Keratinocyte (primary cell): ENCODE measurements at regions not wholly inside any gene's neighbourhood (a gene's known extent, or its start where the extent isn't known, plus 50 kb on each side); places are given as distances from the start of the nearest gene placed in this dataset.

Experiments used
- EZH2 ChIP-seq: IDR thresholded peaks from one replicate; pipeline ENCODE4 v1.6.1; 2012; ENCODE audit warnings: inconsistent platforms, mild to moderate bottlenecking, low read length, moderate library complexity
- TF ChIP-seq, protein P1 (sequence below), 3 experiments: IDR thresholded peaks in 1 of 3; conservative IDR thresholded peaks in 1 of 3; optimal IDR thresholded peaks in 1 of 3; 2 replicates in 2 of 3; 3 replicates in 1 of 3; pipeline versions ENCODE3 to v1.5.1; 2011; ENCODE audit warnings: low read length in 3 of 3, mild to moderate bottlenecking in 3 of 3, moderate library complexity in 2 of 3, control low read depth in 1 of 3, inconsistent platforms in 1 of 3; ENCODE audit not compliant: insufficient read depth in 2 of 3; ENCODE audit errors: extremely low read depth in 1 of 3

- TF ChIP-seq, protein P1, sequence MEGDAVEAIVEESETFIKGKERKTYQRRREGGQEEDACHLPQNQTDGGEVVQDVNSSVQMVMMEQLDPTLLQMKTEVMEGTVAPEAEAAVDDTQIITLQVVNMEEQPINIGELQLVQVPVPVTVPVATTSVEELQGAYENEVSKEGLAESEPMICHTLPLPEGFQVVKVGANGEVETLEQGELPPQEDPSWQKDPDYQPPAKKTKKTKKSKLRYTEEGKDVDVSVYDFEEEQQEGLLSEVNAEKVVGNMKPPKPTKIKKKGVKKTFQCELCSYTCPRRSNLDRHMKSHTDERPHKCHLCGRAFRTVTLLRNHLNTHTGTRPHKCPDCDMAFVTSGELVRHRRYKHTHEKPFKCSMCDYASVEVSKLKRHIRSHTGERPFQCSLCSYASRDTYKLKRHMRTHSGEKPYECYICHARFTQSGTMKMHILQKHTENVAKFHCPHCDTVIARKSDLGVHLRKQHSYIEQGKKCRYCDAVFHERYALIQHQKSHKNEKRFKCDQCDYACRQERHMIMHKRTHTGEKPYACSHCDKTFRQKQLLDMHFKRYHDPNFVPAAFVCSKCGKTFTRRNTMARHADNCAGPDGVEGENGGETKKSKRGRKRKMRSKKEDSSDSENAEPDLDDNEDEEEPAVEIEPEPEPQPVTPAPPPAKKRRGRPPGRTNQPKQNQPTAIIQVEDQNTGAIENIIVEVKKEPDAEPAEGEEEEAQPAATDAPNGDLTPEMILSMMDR (optimal IDR thresholded peaks at IDR 0.05 in 1 of 3, IDR thresholded peaks at IDR 0.05 in 1 of 3, conservative IDR thresholded peaks at IDR 0.05 in 1 of 3; ENCODE audit: extremely low read depth in 1 of 3, insufficient read depth in 2 of 3, low read length in 3 of 3), result no peak
- TF ChIP-seq EZH2, result no peak
Observed at GRCh38 chr10:80719935-80720334, 182.2 kb downstream of the SH2D4B start.
